Central memory CD8-positive, alpha-beta T cell (primary cell): ENCODE measurements at regions not wholly inside any gene's neighbourhood (a gene's known extent, or its start where the extent isn't known, plus 50 kb on each side); places are given as distances from the start of the nearest gene placed in this dataset.
"Not testable (repeated sequence)": the region's sequence is repeated elsewhere in the genome, so short reads cannot be mapped to it uniquely, and the experiment has no call there.

Experiments used
- ATAC-seq: fragments of 150-1000 bp; cut with Tn5 transposase; replicated peaks from 2 replicates; pipeline ENCODE4 v1.10.0; 2022; ENCODE audit warnings: mild to moderate bottlenecking, moderate FRiP score, moderate number of reproducible peaks; ENCODE audit not compliant: poor library complexity, severe bottlenecking; ENCODE audit errors: extremely low read depth
- DNase-seq, 2 donors: peaks; one replicate each; pipeline ENCODE4 v3.0.0; 2021; ENCODE audit warnings: low spot score in 2 of 2
- H3K27ac Mint-ChIP-seq: one replicate; pipeline ENCODE4 v1.8.0; 2022; ENCODE audit warnings: low read depth, mild to moderate bottlenecking, moderate library complexity, mixed read lengths
- H3K27me3 Mint-ChIP-seq: one replicate; pipeline ENCODE4 v1.8.0; 2022; ENCODE audit warnings: mixed read lengths
- H3K36me3 Mint-ChIP-seq: one replicate; pipeline ENCODE4 v1.8.0; 2022; ENCODE audit warnings: mild to moderate bottlenecking, moderate library complexity, mixed read lengths; ENCODE audit not compliant: insufficient read depth
- H3K4me1 Mint-ChIP-seq: one replicate; pipeline ENCODE4 v1.8.0; 2022; ENCODE audit warnings: mixed read lengths
- H3K4me3 Mint-ChIP-seq: one replicate; pipeline ENCODE4 v1.8.0; 2022; ENCODE audit warnings: mild to moderate bottlenecking, moderate library complexity, mixed read lengths
- H3K9me3 Mint-ChIP-seq: one replicate; pipeline ENCODE4 v1.8.0; 2022; ENCODE audit warnings: mixed read lengths

- ATAC-seq (no peak), DNase-seq (no peak)
- H3K27me3 Mint-ChIP-seq, result no peaks in the 10 kb centered on the region
- H3K36me3 Mint-ChIP-seq, result peaks cover 1% of the 10 kb centered on the region
- no peak overlapping the region for H3K27ac Mint-ChIP-seq
- H3K4me1 Mint-ChIP-seq, result no peaks in the 10 kb centered on the region
- peaks cover 54% of the 10 kb centered on the region for H3K9me3 Mint-ChIP-seq
- H3K4me3 Mint-ChIP-seq, result no peak overlapping the region
These were observed 83.2 kb upstream of the ZNF479 start for GRCh38 chr7:57215423-57215822.

GRCh38 chr7:57216340-57216739, 84.1 kb upstream of the ZNF479 start:
- DNase-seq, result no peak
- ATAC-seq, result no peak
- no peaks in the 10 kb centered on the region for H3K27me3 Mint-ChIP-seq
- H3K9me3 Mint-ChIP-seq, result peaks cover 63% of the 10 kb centered on the region
- H3K36me3 Mint-ChIP-seq, result peaks cover 1% of the 10 kb centered on the region
- H3K4me1 Mint-ChIP-seq, result no peaks in the 10 kb centered on the region
- no peak overlapping the region for H3K4me3 Mint-ChIP-seq
- no peak overlapping the region for H3K27ac Mint-ChIP-seq

GRCh38 chr7:57218196-57218716, 86.0 kb upstream of the ZNF479 start:
- ATAC-seq, result no peak
- no peak overlapping the region for H3K4me3 Mint-ChIP-seq
- H3K4me1 Mint-ChIP-seq, result no peaks in the 10 kb centered on the region
- H3K36me3 Mint-ChIP-seq, result peaks cover 1% of the 10 kb centered on the region
- peaks cover 70% of the 10 kb centered on the region for H3K9me3 Mint-ChIP-seq
- H3K27me3 Mint-ChIP-seq, result no peaks in the 10 kb centered on the region
- DNase-seq, result no peak
- no peak overlapping the region for H3K27ac Mint-ChIP-seq

GRCh38 chr7:57220746-57221145, 88.5 kb upstream of the ZNF479 start:
- DNase-seq (no peak), ATAC-seq (no peak)
- no peaks in the 10 kb centered on the region for H3K27me3 Mint-ChIP-seq
- no peak overlapping the region for H3K4me3 Mint-ChIP-seq
- H3K27ac Mint-ChIP-seq, result no peak overlapping the region
- H3K36me3 Mint-ChIP-seq, result peaks cover 1% of the 10 kb centered on the region
- no peaks in the 10 kb centered on the region for H3K4me1 Mint-ChIP-seq
- peaks cover 66% of the 10 kb centered on the region for H3K9me3 Mint-ChIP-seq

- Mint-ChIP-seq H3K27ac (no peak overlapping the region), H3K9me3 (peaks cover 30% of the 10 kb centered on the region), H3K4me1 (no peaks in the 10 kb centered on the region), H3K36me3 (no peaks in the 10 kb centered on the region), H3K27me3 (no peaks in the 10 kb centered on the region), H3K4me3 (no peak overlapping the region)
- ATAC-seq (no peak), DNase-seq (no peak)
These were observed 93.4 kb upstream of the ZNF479 start for GRCh38 chr7:57225666-57226065.

- not testable (repeated sequence) for H3K4me1 Mint-ChIP-seq, H3K27ac Mint-ChIP-seq, H3K4me3 Mint-ChIP-seq, ATAC-seq, DNase-seq, H3K27me3 Mint-ChIP-seq, H3K36me3 Mint-ChIP-seq
- peaks cover 24% of the 10 kb centered on the region for H3K9me3 Mint-ChIP-seq
These were observed 109.0 kb upstream of the ZNF479 start for GRCh38 chr7:57241236-57241635.

- H3K9me3 Mint-ChIP-seq, result peaks cover 28% of the 10 kb centered on the region
- not testable (repeated sequence) for H3K36me3 Mint-ChIP-seq, H3K4me3 Mint-ChIP-seq, ATAC-seq, H3K4me1 Mint-ChIP-seq, H3K27ac Mint-ChIP-seq, H3K27me3 Mint-ChIP-seq, DNase-seq
These were observed 111.3 kb upstream of the ZNF479 start for GRCh38 chr7:57243551-57243950.

- H3K27ac Mint-ChIP-seq, H3K36me3 Mint-ChIP-seq: not testable (repeated sequence)
These were observed 112.2 kb upstream of the ZNF479 start for GRCh38 chr7:57244345-57244980.

GRCh38 chr7:57245206-57245605, 113.0 kb upstream of the ZNF479 start:
- H3K4me3 Mint-ChIP-seq, result no peak overlapping the region
- DNase-seq (no peak), ATAC-seq (no peak)
- H3K9me3 Mint-ChIP-seq, result peaks cover 24% of the 10 kb centered on the region
- H3K27me3 Mint-ChIP-seq, result no peaks in the 10 kb centered on the region
- H3K27ac Mint-ChIP-seq, result no peak overlapping the region
- H3K4me1 Mint-ChIP-seq, result no peaks in the 10 kb centered on the region
- peaks cover 2% of the 10 kb centered on the region for H3K36me3 Mint-ChIP-seq

More at GRCh38 chr7:57244345-57244980, 112.2 kb upstream of the ZNF479 start:
- H3K27me3 Mint-ChIP-seq, ATAC-seq, H3K4me3 Mint-ChIP-seq, DNase-seq, H3K4me1 Mint-ChIP-seq: not testable (repeated sequence)
- peaks cover 24% of the 10 kb centered on the region for H3K9me3 Mint-ChIP-seq

GRCh38 chr7:57250801-57251200, 118.6 kb upstream of the ZNF479 start:
- Mint-ChIP-seq H3K27me3 (no peaks in the 10 kb centered on the region), H3K4me3 (no peak overlapping the region), H3K27ac (no peak overlapping the region), H3K9me3 (peaks cover 14% of the 10 kb centered on the region), H3K36me3 (peaks cover 2% of the 10 kb centered on the region), H3K4me1 (no peaks in the 10 kb centered on the region)
- no peak for ATAC-seq
- no peak for DNase-seq

GRCh38 chr7:57256637-57257375, 124.6 kb upstream of the ZNF479 start:
- Mint-ChIP-seq H3K27ac (no peak overlapping the region), H3K4me3 (no peak overlapping the region), H3K36me3 (no peaks in the 10 kb centered on the region), H3K9me3 (no peaks in the 10 kb centered on the region), H3K4me1 (no peaks in the 10 kb centered on the region), H3K27me3 (no peaks in the 10 kb centered on the region)
- DNase-seq (no peak), ATAC-seq (no peak)

- ATAC-seq, result no peak
- H3K9me3 Mint-ChIP-seq, result peaks cover 13% of the 10 kb centered on the region
- H3K27ac Mint-ChIP-seq, result no peak overlapping the region
- no peaks in the 10 kb centered on the region for H3K4me1 Mint-ChIP-seq
- H3K27me3 Mint-ChIP-seq, result no peaks in the 10 kb centered on the region
- H3K4me3 Mint-ChIP-seq, result no peak overlapping the region
- no peaks in the 10 kb centered on the region for H3K36me3 Mint-ChIP-seq
- DNase-seq, result no peak
These were observed 142.5 kb upstream of the ZNF479 start for GRCh38 chr7:57274535-57275283.
